ENCODE measurements at regions not wholly inside any gene's neighbourhood (a gene's known extent, or its start where the extent isn't known, plus 50 kb on each side); places are given as distances from the start of the nearest gene placed in this dataset.

DNA sequence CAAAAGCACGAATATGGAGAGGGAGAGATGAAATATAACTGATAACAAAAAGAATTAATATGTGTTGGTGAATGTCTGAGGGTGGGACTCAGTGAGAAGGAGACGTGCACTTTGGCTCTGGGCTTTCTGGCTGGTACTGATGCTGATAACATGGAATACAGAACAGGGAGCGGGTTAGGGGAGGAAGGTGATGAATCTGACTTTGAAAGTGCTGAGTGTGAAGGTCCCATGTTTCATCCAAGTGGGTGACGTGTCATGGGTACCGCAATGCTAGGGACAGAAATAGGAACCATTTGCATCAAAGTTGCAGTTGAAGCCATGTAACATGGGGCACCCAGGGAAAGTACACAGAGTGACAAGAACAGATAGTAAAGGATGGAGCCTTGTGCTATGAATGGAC is 236.6 kb upstream of the MYO3A start:
- ATAC-seq (no peak), DNase-seq (no peak)
- H3K36me3 Mint-ChIP-seq (ENCODE audit: low read depth) = no peaks in the 10 kb centered on the region
- no peak overlapping the region for H3K27ac Mint-ChIP-seq
- H3K4me3 Mint-ChIP-seq = no peak overlapping the region
- H3K9me3 Mint-ChIP-seq = no peaks in the 10 kb centered on the region
- H3K27me3 Mint-ChIP-seq = no peaks in the 10 kb centered on the region
- H3K4me1 Mint-ChIP-seq = peaks cover 8% of the 10 kb centered on the region

DNA sequence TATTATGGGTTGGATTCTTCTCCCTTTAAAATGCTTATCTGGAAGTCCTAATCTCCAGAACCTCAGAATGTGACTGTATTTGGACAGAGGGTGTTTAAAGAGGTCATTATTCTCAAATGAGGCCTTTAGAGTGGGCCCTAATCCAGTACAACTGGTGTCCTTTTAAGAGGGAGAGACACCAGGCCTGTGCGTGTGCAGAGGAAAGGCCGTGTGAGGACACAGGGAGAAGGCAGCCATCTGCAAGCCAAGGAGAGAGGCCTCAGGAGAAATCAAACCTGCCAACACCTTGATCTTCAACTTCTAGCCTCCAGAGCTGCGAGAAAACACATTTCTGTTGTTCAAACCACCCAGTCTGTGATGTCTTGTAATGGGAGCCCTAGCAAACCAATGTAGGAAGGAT is 235.4 kb upstream of the MYO3A start:
- no peak overlapping the region for H3K4me3 Mint-ChIP-seq
- H3K27me3 Mint-ChIP-seq = no peaks in the 10 kb centered on the region
- H3K4me1 Mint-ChIP-seq = peaks cover 8% of the 10 kb centered on the region
- no peak overlapping the region for H3K27ac Mint-ChIP-seq
- no peaks in the 10 kb centered on the region for H3K9me3 Mint-ChIP-seq
- DNase-seq = no peak
- no peak for ATAC-seq
- H3K36me3 Mint-ChIP-seq (ENCODE audit: low read depth) = no peaks in the 10 kb centered on the region

DNA sequence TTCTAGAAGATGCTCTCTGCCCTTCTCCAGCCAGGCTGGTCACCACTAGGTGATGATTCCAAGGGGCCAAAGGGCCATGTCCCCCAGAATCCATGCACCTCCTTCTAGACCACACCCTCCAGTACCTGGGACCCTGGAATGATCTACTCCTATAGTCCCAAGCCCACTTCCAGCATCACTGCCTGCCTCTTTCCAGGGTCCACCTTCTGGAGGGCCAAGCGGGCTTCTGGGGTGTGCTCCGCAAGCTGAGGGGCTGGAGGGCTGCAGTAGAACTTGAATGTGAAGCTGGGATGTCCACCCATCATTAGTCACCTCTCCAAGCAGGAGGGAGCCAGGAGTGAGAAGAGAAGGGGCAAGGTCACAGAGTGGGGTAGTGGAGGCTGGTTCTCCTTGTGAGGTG is 234.4 kb upstream of the MYO3A start:
- Mint-ChIP-seq H3K9me3 (no peaks in the 10 kb centered on the region), H3K36me3 (ENCODE audit: low read depth) (no peaks in the 10 kb centered on the region)

DNA sequence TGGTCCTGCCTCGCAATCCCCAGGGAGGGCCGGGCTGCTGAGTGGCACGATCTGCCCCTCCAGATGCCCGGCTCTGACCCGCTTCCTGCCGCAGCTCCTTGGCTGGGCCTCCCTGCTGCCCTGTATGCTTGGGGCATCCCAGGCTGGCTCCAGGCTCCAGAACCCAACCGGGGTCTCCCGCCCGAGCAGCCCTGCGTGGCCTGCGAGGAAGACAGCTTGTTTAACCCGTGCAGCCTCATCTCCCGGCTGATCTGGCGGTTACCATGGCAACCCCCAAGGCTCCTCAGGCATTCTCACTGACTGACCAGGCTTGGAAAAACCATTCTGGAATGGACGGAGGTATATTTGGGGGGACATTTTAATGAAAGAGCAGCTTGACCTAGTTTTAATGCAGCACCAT is 232.4 kb upstream of the MYO3A start:
- H3K36me3 Mint-ChIP-seq (ENCODE audit: low read depth) = no peaks in the 10 kb centered on the region
- DNase-seq (no peak), ATAC-seq (no peak)
- H3K4me3 Mint-ChIP-seq = no peak overlapping the region
- no peaks in the 10 kb centered on the region for H3K9me3 Mint-ChIP-seq
- no peaks in the 10 kb centered on the region for H3K27me3 Mint-ChIP-seq
- peaks cover 1% of the 10 kb centered on the region for H3K4me1 Mint-ChIP-seq
- no peak overlapping the region for H3K27ac Mint-ChIP-seq

More for the DNA sequence above, 234.4 kb upstream of the MYO3A start:
- Mint-ChIP-seq H3K4me3 (no peak overlapping the region), H3K4me1 (peaks cover 8% of the 10 kb centered on the region), H3K27ac (no peak overlapping the region), H3K27me3 (no peaks in the 10 kb centered on the region)
- ATAC-seq (no peak), DNase-seq (no peak)

DNA sequence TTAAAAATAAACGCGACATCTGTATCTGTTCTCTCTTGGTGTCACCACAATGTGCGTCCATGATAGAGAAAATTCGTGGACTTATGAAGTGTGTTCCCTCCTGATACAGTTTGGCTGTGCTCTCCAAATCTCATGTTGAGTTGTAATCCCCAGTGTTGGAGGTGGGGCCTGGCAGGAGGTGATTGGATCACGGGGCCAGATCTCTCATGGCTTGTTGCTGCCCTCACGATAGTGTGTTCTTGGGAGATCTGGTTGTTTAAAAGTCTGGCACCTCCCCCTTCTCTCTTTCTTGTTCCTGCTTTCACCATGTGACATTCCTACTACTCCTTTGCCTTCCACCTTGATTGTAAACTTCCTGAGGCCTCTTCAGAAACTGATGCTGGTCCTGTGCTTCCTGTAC is 229.4 kb upstream of the MYO3A start:
- H3K27ac Mint-ChIP-seq = no peak overlapping the region
- no peak overlapping the region for H3K4me3 Mint-ChIP-seq
- no peaks in the 10 kb centered on the region for H3K27me3 Mint-ChIP-seq
- no peaks in the 10 kb centered on the region for H3K9me3 Mint-ChIP-seq
- DNase-seq (no peak), ATAC-seq (no peak)
- H3K36me3 Mint-ChIP-seq (ENCODE audit: low read depth) = no peaks in the 10 kb centered on the region
- H3K4me1 Mint-ChIP-seq = peaks cover 1% of the 10 kb centered on the region

DNA sequence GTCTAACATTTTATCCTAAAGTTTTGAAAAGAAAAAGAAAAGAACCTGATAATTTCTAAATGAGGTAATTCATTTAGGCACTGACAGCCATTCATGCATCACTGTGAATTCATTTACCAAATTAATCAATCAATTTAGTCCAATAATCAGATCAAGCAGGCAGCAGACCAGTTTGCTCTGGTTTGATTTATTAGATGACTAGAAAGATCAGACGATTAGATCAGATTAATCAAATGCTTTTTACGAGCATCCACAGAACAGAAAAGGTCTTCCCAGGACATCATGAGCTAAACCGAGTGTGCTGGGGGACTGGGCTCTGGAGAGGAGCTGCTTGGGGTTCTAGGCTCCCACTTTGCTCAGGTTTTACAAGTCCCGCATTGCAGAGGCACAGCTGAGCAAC is 226.5 kb upstream of the MYO3A start:
- H3K4me1 Mint-ChIP-seq = no peaks in the 10 kb centered on the region
- no peaks in the 10 kb centered on the region for H3K9me3 Mint-ChIP-seq
- no peak overlapping the region for H3K27ac Mint-ChIP-seq
- DNase-seq (no peak), ATAC-seq (no peak)
- H3K36me3 Mint-ChIP-seq (ENCODE audit: low read depth) = no peaks in the 10 kb centered on the region
- H3K27me3 Mint-ChIP-seq = no peaks in the 10 kb centered on the region
- no peak overlapping the region for H3K4me3 Mint-ChIP-seq

DNA sequence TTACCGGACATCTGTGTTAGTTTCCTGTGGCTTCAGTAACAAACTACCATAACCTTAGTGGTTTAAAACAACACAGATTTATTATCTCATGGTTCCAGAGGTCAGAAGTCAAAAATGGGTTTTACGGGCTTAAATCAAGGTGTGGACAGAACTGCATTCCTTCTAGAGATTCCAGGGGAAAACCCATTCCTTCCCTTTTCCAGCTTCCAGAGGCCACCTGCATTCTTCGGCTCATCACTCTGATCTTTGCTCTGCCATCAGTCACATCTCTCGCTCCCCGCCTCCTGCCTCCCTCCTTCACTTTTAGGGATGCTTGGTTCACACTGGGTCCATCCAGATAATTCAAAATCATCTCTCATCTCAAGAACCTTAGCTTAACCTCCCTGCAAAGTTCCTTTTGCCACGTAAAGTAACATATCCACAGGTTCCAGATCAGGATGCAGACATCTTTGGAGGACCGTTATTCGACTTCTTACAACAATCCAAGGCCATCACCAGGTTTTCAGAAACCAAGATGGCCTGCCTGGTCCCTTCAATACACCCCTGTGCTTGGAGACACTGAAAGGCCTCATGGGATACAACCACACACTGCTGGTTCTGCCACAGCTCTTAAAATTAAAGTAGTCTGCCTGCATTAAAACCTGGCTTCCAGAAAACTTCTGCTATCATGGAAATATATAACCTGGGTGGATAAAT is 225.9 kb upstream of the MYO3A start:
- ATAC-seq (no peak), DNase-seq (no peak)
- no peak overlapping the region for H3K27ac Mint-ChIP-seq
- no peaks in the 10 kb centered on the region for H3K27me3 Mint-ChIP-seq
- H3K4me3 Mint-ChIP-seq = no peak overlapping the region
- H3K4me1 Mint-ChIP-seq = no peaks in the 10 kb centered on the region
- H3K36me3 Mint-ChIP-seq (ENCODE audit: low read depth) = no peaks in the 10 kb centered on the region
- no peaks in the 10 kb centered on the region for H3K9me3 Mint-ChIP-seq

DNA sequence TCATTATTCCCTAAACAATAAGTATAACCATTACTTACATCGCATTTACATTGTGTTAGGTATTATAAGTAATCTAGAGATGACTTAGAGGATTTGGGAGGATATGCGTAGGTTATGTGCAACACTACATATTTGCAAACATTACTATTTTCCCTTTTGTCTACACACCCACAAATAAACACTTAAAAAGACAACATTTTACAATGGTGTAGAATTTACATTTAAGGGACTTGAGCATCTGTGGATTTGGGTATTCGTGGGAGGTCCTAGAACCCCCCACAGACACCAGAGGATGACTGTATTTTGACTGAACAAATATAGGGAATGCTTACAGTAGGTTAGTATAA is 220.2 kb upstream of the MYO3A start:
- no peaks in the 10 kb centered on the region for H3K9me3 Mint-ChIP-seq
- H3K27ac Mint-ChIP-seq = no peak overlapping the region

DNA sequence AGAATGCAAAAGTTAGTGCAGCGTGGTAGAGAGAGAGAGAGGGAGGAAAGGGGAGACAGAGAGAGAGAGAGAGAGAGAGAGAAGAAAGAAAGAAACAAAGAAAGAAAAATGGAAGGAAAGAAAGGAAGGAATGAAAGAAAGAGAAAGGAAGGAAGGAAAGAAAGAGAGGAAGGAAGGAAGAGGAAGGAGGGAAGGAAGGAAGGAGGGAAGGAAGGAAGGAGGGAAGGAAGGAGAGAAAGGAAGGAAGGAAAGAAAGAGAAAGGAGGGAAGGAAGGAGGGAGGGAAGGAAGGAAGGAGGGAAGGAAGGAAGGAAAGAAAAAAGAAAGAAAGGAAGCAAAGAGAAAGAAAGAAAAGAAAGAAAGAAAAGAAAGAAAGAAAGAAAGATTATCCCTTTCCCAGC is 209.8 kb upstream of the MYO3A start:
- H3K4me3 Mint-ChIP-seq = no peak overlapping the region

More for the DNA sequence above, 220.2 kb upstream of the MYO3A start:
- Mint-ChIP-seq H3K36me3 (ENCODE audit: low read depth) (no peaks in the 10 kb centered on the region), H3K27me3 (peaks cover 2% of the 10 kb centered on the region), H3K4me3 (no peak overlapping the region), H3K4me1 (no peaks in the 10 kb centered on the region)
- no peak for DNase-seq
- no peak for ATAC-seq

DNA sequence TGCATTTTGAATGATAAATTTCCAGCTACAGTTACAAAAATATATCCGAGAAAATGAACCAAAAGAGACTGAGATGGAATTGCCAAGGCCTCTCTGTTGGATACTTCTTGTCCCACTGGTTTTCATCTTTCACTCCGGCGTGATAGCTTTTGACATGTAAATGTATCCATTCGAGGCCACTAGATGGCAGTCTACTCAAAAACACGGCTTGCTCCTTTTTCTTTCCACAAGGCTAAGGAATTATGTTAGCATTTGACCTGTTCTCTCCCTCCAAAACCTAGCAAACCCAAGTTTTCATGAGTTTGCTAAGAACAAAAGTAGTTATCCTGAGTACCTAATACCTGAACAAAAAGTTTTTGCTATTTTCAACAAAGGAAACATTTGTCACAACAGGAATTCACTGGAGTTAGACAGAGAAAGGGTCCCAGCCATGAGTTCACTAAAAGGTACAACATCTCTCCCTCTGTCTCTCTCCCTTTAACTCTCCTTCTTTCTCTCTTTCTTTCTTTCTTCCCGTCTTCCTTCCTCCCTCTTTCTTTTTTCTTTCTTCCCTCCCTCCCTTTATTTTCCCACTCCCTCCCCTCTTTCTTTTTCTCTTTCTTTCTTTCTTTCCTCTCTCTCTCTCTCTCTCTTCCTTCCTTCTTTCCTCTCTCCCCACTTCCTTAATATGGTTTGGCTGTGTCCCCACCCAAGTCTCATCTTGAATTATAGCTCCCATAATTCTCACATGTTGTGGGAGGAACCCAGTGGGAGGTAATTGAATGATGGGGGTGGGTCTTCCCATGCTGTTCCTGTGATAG is 207.9 kb upstream of the MYO3A start:
- no peaks in the 10 kb centered on the region for H3K9me3 Mint-ChIP-seq

More for the DNA sequence above, 209.8 kb upstream of the MYO3A start:
- DNase-seq (no peak), ATAC-seq (no peak)
- Mint-ChIP-seq H3K27ac (no peak overlapping the region), H3K9me3 (no peaks in the 10 kb centered on the region), H3K27me3 (peaks cover 9% of the 10 kb centered on the region), H3K36me3 (ENCODE audit: low read depth) (no peaks in the 10 kb centered on the region), H3K4me1 (no peaks in the 10 kb centered on the region)

DNA sequence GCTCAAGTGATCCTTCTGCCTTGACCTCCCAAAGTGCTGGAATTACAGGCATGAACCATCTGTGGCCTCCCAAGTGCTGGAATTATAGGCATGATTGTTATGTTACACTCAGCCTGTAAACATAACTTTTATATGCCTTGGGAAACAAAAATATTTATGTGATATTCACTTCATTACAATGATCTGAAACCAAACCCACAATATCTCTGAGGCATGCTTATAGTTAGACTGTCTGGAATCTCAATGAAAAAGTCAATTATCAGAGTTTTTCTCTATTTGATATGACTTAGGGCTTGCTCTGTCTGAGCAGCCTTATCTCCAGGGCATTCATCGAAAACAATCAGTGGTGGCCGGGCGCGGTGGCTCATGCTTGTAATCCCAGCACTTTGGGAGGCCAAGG is 195.3 kb upstream of the MYO3A start:
- H3K4me1 Mint-ChIP-seq = no peaks in the 10 kb centered on the region
- H3K27me3 Mint-ChIP-seq = peaks cover 2% of the 10 kb centered on the region
- H3K4me3 Mint-ChIP-seq = no peak overlapping the region

More for the DNA sequence above, 207.9 kb upstream of the MYO3A start:
- Mint-ChIP-seq H3K36me3 (ENCODE audit: low read depth) (no peaks in the 10 kb centered on the region), H3K4me1 (no peaks in the 10 kb centered on the region), H3K4me3 (no peak overlapping the region), H3K27ac (no peak overlapping the region), H3K27me3 (peaks cover 12% of the 10 kb centered on the region)
- peak; percentile 9 for DNase-seq
- no peak for ATAC-seq

DNA sequence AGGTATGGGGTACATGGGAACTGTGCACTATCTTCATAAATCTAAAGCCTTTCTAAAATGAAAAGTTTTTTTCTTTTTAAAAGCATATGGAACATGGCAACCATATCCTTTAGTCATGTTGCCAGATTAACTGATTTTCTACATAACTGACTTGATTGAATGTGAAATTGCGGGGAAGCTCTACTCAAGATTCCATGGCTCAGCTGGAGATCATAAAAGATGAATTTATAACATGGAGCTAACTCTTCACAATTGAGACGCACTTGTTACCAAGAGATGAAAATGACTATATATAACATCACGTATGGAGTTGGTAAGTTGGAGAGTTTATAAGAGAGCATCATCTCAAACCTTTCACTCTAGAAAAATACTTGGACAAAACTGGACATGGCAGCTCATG is 190.2 kb upstream of the MYO3A start:
- Mint-ChIP-seq H3K36me3 (ENCODE audit: low read depth) (no peaks in the 10 kb centered on the region), H3K4me3 (no peak overlapping the region), H3K4me1 (no peaks in the 10 kb centered on the region), H3K27me3 (peaks cover under 1% of the 10 kb centered on the region), H3K9me3 (no peaks in the 10 kb centered on the region), H3K27ac (no peak overlapping the region)
- ATAC-seq = no peak
- DNase-seq = no peak

More for the DNA sequence above, 195.3 kb upstream of the MYO3A start:
- DNase-seq (no peak), ATAC-seq (no peak)
- Mint-ChIP-seq H3K36me3 (ENCODE audit: low read depth) (no peaks in the 10 kb centered on the region), H3K27ac (no peak overlapping the region), H3K9me3 (no peaks in the 10 kb centered on the region)

DNA sequence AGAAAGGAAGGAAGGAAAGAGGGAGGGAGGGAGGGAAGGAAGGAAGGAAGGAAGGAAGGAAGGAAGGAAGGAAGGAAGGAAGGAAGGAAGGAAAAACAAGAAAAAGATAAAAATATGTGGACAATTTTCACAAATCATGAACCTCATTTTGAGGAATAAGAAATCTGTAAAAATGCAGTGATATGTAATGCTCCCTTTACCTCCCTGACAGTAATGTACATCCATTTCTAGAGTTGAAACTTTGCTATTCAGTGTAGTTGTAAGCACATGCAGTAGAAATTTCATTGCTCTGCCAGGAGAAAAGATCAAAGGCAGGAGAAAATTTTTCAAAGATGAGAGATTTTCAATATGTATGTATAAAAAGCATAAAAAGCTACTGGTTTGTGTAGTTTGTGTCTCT is 189.5 kb upstream of the MYO3A start:
- Mint-ChIP-seq H3K27ac (no peak overlapping the region), H3K4me3 (no peak overlapping the region), H3K4me1 (no peaks in the 10 kb centered on the region), H3K27me3 (no peaks in the 10 kb centered on the region), H3K9me3 (no peaks in the 10 kb centered on the region), H3K36me3 (ENCODE audit: low read depth) (no peaks in the 10 kb centered on the region)
- ATAC-seq = no peak
- DNase-seq = no peak

DNA sequence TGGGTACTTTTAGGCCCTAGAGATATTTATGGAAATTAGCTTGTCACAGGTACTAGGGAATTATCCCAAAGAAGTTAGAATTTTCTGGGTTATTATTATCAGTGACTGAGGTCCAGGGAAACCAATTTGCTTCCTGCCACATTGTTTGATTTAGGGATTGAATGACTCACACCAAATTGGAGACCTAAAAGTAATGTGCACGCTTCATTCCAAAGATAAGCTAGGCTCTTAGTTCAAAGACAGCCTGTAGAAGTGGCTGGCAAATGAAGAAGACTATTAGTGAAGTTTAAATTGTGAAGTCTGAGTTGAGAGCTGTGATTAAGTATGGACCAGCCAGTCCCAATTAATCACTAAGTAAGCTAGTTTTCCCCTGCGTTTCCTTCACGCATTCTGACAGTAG is 188.1 kb upstream of the MYO3A start:
- ATAC-seq (no peak), DNase-seq (no peak)
- no peaks in the 10 kb centered on the region for H3K4me1 Mint-ChIP-seq
- no peak overlapping the region for H3K27ac Mint-ChIP-seq
- H3K9me3 Mint-ChIP-seq = no peaks in the 10 kb centered on the region
- H3K36me3 Mint-ChIP-seq (ENCODE audit: low read depth) = no peaks in the 10 kb centered on the region
- H3K4me3 Mint-ChIP-seq = no peak overlapping the region
- no peaks in the 10 kb centered on the region for H3K27me3 Mint-ChIP-seq

DNA sequence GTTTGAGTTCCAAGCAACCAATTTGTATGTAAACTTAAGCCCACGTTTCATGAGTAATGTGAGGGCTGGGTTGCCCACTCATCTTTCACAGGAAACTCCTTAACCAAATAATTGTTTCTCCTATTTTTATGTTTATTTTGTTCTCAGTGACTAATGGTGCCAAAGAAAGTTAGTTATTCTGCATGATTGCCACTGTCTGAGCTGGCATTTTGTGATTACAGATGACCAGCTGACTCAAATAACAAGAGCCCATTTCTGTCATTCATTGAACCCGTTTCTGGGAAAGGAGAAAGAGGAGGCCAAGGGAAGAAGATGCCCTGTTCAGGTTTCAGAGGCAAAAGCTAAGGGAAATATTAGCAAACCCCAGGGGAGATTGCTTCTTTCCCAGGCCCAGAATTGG is 186.9 kb upstream of the MYO3A start:
- Mint-ChIP-seq H3K27ac (no peak overlapping the region), H3K4me3 (no peak overlapping the region), H3K36me3 (ENCODE audit: low read depth) (no peaks in the 10 kb centered on the region), H3K9me3 (no peaks in the 10 kb centered on the region), H3K4me1 (no peaks in the 10 kb centered on the region), H3K27me3 (no peaks in the 10 kb centered on the region)
- ATAC-seq (no peak), DNase-seq (no peak)

Measured in activated naive CD8-positive, alpha-beta T cell treated with anti-CD3 and anti-CD28 coated beads, Interleukin-2, amount 50 U/mL, for 24 hours (primary cell).